Tibial nerve (tissue), 4 donors: ENCODE measurements at regions not wholly inside any gene's neighbourhood (a gene's known extent, or its start where the extent isn't known, plus 50 kb on each side); places are given as distances from the start of the nearest gene placed in this dataset.
A peak's percentile ranks its signal among the peaks of the same experiment; 100 is the strongest.
"Not testable (repeated sequence)": the region's sequence is repeated elsewhere in the genome, so short reads cannot be mapped to it uniquely, and the experiment has no call there.

Experiments
- DNase-seq, 2 donors: peaks; one replicate each; pipeline ENCODE4 v3.0.0-alpha.2; 2019; ENCODE audit warnings: low spot score in 2 of 2
- H3K27ac ChIP-seq, 4 donors: fragments of 200-600 bp; sonication (generic) in 3 of 4; one replicate each; pipeline ENCODE4 v1.5.1; 2017 to 2019; ENCODE audit warnings: mild to moderate bottlenecking in 1 of 4
- H3K27me3 ChIP-seq, 2 donors: fragments of 200-600 bp; sonication (generic) in 1 of 2; one replicate each; pipeline versions ENCODE4 v1.5.1 to v1.6.0; 2017 to 2019
- H3K36me3 ChIP-seq, 3 donors: fragments of 200-600 bp; sonication (generic); one replicate each; pipeline ENCODE4 v1.5.1; 2018 to 2019
- H3K4me1 ChIP-seq, 4 donors: fragments of 200-600 bp; sonication (generic) in 3 of 4; one replicate each; pipeline ENCODE4 v1.5.1; 2017 to 2019
- H3K4me3 ChIP-seq, 4 donors: fragments of 200-600 bp; sonication (generic) in 3 of 4; one replicate each; pipeline ENCODE4 v1.5.1; 2017 to 2019; ENCODE audit warnings: mild to moderate bottlenecking in 1 of 4, moderate library complexity in 1 of 4
- H3K9me3 ChIP-seq, 4 donors: fragments of 200-600 bp; sonication (generic) in 3 of 4; one replicate each; pipeline ENCODE4 v1.5.1; 2017 to 2019
- CTCF ChIP-seq, 5 experiments: fragments of 200-600 bp in 3 of 5; fragments of 450-650 bp in 2 of 5; sonication (generic) in 3 of 5; IDR thresholded peaks; one replicate each; pipeline ENCODE4 v1.5.1; 2016 to 2019; ENCODE audit warnings: antibody characterized with exemption in 5 of 5, mild to moderate bottlenecking in 3 of 5, moderate library complexity in 2 of 5
- EP300 ChIP-seq, 2 donors: sonication (generic); formaldehyde crosslinking; IDR thresholded peaks; one replicate each; pipeline ENCODE4 v1.6.1; 2017; ENCODE audit warnings: antibody characterized with exemption in 2 of 2, mild to moderate bottlenecking in 1 of 2
- POLR2A ChIP-seq, 2 donors: fragments of 450-650 bp; IDR thresholded peaks; one replicate each; pipeline ENCODE4 v1.6.1; 2017; ENCODE audit warnings: antibody characterized with exemption in 2 of 2, mild to moderate bottlenecking in 2 of 2, moderate library complexity in 2 of 2
- WGBS, 2 donors: methylation state at CpG; one replicate each; pipeline ENCODE4 v1.1.5; 2018; 5-methylcytosine and 5-hydroxymethylcytosine counted together

DNA sequence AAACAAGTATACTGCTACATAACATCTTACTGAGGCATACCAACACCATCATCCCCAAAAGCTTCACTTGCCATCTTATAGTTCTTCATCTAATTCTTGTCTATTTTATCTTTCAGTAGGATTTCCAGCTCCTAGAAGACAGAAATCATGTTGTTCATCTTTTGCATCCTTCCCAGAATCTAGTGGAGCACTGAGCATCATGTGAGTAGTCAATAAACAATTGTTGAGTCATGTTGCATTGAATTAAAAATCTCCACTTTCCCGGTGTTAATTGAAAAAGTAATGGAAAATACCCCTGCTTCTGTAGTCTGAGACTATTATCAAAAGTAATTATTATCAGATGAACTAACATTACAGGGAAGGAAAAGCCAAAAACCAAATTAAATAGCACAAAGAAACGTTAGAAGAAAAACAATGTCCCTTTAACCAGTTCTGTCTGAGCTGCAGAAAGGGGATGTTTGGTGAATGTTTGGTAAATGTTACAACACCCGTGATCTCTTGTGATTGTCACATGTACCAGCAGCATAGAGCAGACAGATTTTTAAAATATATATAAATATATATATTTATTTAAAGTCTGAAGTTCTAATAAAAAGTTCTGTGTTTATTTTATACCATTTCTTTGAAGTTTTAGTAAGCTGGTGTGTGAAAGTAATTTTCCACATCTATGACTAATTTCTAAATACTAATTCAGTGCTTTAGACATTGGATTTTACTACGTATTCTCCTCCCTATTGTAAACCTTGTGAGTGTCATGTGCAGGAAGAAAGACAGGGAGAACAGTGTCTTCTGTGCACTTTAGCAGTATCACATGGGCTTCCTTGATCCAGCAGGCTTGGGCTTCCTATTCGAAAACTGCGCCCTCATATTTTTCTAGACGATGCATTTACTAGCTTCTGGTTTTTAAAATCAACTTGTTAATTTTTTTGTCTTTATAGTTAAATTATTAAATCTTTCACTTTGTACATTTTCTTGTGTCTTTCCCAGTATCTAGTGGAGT is 85.6 kb downstream of the RAP2B start:
- Histone ChIP-seq H3K9me3 (no peaks in the 10 kb centered on the region), H3K36me3 (no peaks in the 10 kb centered on the region), H3K27ac (peak overlapping the region in 3 of 4 donors; percentile 10 to 75 (median 49)), H3K27me3 (no peaks in the 10 kb centered on the region), H3K4me3 (no peak overlapping the region), H3K4me1 (peaks cover 0 to 31% (median 4%) of the 10 kb centered on the region in 4 donors)
- 45 to 47% methylated on average over 7 of the region's 7 CpGs for WGBS, 2 donors
- DNase-seq, result peak in 1 of 2 donors; percentile 48
- TF ChIP-seq CTCF (IDR thresholded peaks at IDR 0.05) (no peak), EP300 (IDR thresholded peaks at IDR 0.05) (peak in 1 of 2 donors; percentile 50)

- 92 to 97% methylated on average over 6 of the region's 6 CpGs for WGBS, 2 donors
- not testable (repeated sequence) for H3K27me3 ChIP-seq, H3K36me3 ChIP-seq
Measured at GRCh38 chr3:153248835-153249234, 86.8 kb downstream of the RAP2B start.

GRCh38 chr3:153249906-153250305 is 87.9 kb downstream of the RAP2B start:
- H3K36me3 ChIP-seq, result no peaks in the 10 kb centered on the region
- H3K27me3 ChIP-seq, result no peaks in the 10 kb centered on the region
- no peak for DNase-seq
- peak overlapping the region in 2 of 4 donors; percentile 63 to 75 for H3K27ac ChIP-seq
- H3K9me3 ChIP-seq, result no peaks in the 10 kb centered on the region
- H3K4me3 ChIP-seq, result no peak overlapping the region
- peaks cover 0 to 31% (median 4%) of the 10 kb centered on the region in 4 donors for H3K4me1 ChIP-seq
- TF ChIP-seq EP300 (IDR thresholded peaks at IDR 0.05) (no peak), CTCF (IDR thresholded peaks at IDR 0.05) (no peak), POLR2A (IDR thresholded peaks at IDR 0.05) (no peak)
- WGBS, 2 donors, result 32 to 37% methylated on average over 2 of the region's 2 CpGs

More at GRCh38 chr3:153248835-153249234, 86.8 kb downstream of the RAP2B start:
- H3K9me3 ChIP-seq, DNase-seq, H3K4me3 ChIP-seq: not testable (repeated sequence)
- Histone ChIP-seq H3K27ac (peak overlapping the region in 2 of 4 donors; percentile 49 to 75), H3K4me1 (peaks cover 0 to 31% (median 4%) of the 10 kb centered on the region in 4 donors)

DNA sequence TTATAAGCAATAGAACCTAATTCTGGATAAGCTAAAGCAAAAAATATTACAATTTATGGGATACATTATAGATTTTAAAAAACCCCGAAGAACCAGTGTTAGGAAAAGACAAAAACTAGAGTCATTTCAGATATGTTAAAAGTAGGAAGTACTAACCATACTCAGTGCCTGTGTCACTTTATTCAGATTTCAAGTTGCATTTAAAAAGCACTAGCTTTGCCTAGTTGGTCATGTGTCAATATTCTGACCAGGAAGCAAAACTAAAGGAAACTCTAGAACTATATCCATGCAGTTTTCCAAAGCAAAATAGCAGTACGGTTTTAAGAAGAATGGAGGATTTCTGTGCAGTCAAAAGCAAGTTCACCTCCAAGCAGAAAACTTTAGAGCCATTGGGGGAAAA is 88.4 kb downstream of the RAP2B start:
- no peak for DNase-seq

DNA sequence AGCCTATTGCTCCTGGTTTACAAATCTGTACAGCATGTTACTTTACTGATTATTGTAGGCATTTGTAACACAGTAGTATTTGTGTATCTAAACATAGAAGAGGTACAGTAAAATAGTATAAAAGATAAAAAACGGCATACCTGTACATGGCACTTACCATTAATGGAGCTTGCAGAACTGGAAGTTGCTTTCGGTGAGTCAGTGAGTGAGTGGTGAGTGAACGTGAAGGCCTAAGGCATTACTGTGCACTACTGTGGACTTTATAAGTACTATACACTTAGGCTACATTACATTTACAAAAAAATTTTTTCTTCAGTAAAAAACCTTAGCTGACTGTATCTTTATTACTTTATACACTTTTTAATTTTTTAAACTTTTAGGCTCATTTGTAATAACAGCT is 90.9 kb downstream of the RAP2B start:
- H3K27me3 ChIP-seq, result no peaks in the 10 kb centered on the region
- WGBS, 2 donors, result 91 to 96% methylated on average over 3 of the region's 3 CpGs

More for the DNA sequence above, 88.4 kb downstream of the RAP2B start:
- Histone ChIP-seq H3K27me3 (no peaks in the 10 kb centered on the region), H3K4me3 (no peak overlapping the region), H3K36me3 (no peaks in the 10 kb centered on the region), H3K9me3 (no peaks in the 10 kb centered on the region), H3K4me1 (peaks cover 0 to 31% (median 4%) of the 10 kb centered on the region in 4 donors), H3K27ac (peak overlapping the region in 3 of 4 donors; percentile 29 to 63 (median 41))
- WGBS, 2 donors, result 78 to 81% methylated on average over 2 of the region's 2 CpGs
- TF ChIP-seq CTCF (IDR thresholded peaks at IDR 0.05), result no peak
- TF ChIP-seq POLR2A (IDR thresholded peaks at IDR 0.05), result no peak
- TF ChIP-seq EP300 (IDR thresholded peaks at IDR 0.05), result no peak

DNA sequence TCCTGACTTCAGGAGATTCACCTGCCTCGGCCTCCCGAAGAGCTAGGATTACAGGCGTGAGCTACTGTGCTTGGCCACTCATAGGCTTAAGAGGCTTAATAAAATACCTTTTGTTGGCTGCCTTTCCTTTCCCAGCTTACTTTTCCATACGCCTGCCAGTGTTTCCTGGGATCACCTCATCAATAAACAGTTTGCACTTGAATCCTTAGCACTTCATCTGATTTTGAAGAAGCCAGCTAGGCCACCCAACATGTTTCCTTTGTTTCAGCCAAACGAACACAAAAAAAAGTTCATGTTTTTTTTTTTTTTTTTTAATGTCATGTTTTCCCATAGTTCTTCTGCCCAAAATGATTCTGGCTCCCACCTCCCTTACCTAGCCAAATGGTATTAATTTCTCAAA is 92.3 kb downstream of the RAP2B start:
- H3K4me1 ChIP-seq, result peaks cover 0 to 10% (median 3%) of the 10 kb centered on the region in 4 donors
- no peaks in the 10 kb centered on the region for H3K27me3 ChIP-seq
- WGBS, 2 donors, result 68 to 69% methylated on average over 5 of the region's 5 CpGs
- no peak for DNase-seq
- no peaks in the 10 kb centered on the region for H3K36me3 ChIP-seq
- no peak overlapping the region for H3K27ac ChIP-seq
- H3K4me3 ChIP-seq, result no peak overlapping the region
- no peaks in the 10 kb centered on the region for H3K9me3 ChIP-seq
- no peak for TF ChIP-seq EP300 (IDR thresholded peaks at IDR 0.05)

More for the DNA sequence above, 90.9 kb downstream of the RAP2B start:
- no peaks in the 10 kb centered on the region for H3K36me3 ChIP-seq
- no peak overlapping the region for H3K27ac ChIP-seq
- TF ChIP-seq EP300 (IDR thresholded peaks at IDR 0.05), result no peak
- peaks cover 0 to 16% (median 3%) of the 10 kb centered on the region in 4 donors for H3K4me1 ChIP-seq
- H3K4me3 ChIP-seq, result no peak overlapping the region
- no peaks in the 10 kb centered on the region for H3K9me3 ChIP-seq
- no peak for DNase-seq
